ENCODE measurements at regions not wholly inside any gene's neighbourhood (a gene's known extent, or its start where the extent isn't known, plus 50 kb on each side); places are given as distances from the start of the nearest gene placed in this dataset.
"Not testable (repeated sequence)": the region's sequence is repeated elsewhere in the genome, so short reads cannot be mapped to it uniquely, and the experiment has no call there.

- DNase-seq (ENCODE audit: low read depth in 3 of 3, low spot score in 2 of 3): no peak
These were observed 459.5 kb upstream of the FAR2 start for GRCh38 chr12:28689398-28690175.

- DNase-seq (ENCODE audit: low read depth in 3 of 3, low spot score in 2 of 3): no peak
These were observed 455.4 kb upstream of the FAR2 start for GRCh38 chr12:28693565-28694219.

- no peak for DNase-seq (ENCODE audit: low read depth in 3 of 3, low spot score in 2 of 3)
These were observed 450.5 kb upstream of the FAR2 start for GRCh38 chr12:28698553-28698952.

- DNase-seq (ENCODE audit: low read depth in 3 of 3, low spot score in 2 of 3): no peak
These were observed 450.0 kb upstream of the FAR2 start for GRCh38 chr12:28699029-28699428.

- no peak for DNase-seq (ENCODE audit: low read depth in 3 of 3, low spot score in 2 of 3)
These were observed 448.9 kb upstream of the FAR2 start for GRCh38 chr12:28700161-28700560.

- no peak for DNase-seq (ENCODE audit: low read depth in 3 of 3, low spot score in 2 of 3)
These were observed 444.5 kb upstream of the FAR2 start for GRCh38 chr12:28704477-28705169.

GRCh38 chr12:28708918-28709371, 440.1 kb upstream of the FAR2 start:
- DNase-seq (ENCODE audit: low read depth in 3 of 3, low spot score in 2 of 3): no peak

GRCh38 chr12:28709986-28710685, 438.9 kb upstream of the FAR2 start:
- DNase-seq (ENCODE audit: low read depth in 3 of 3, low spot score in 2 of 3): no peak

GRCh38 chr12:28710882-28711281, 438.2 kb upstream of the FAR2 start:
- DNase-seq (ENCODE audit: low read depth in 3 of 3, low spot score in 2 of 3): no peak

GRCh38 chr12:28711421-28711820, 437.7 kb upstream of the FAR2 start:
- no peak for DNase-seq (ENCODE audit: low read depth in 3 of 3, low spot score in 2 of 3)

- no peak for DNase-seq (ENCODE audit: low read depth in 3 of 3, low spot score in 2 of 3)
These were observed 406.3 kb upstream of the FAR2 start for GRCh38 chr12:28742791-28743190.

GRCh38 chr12:28746734-28747325, 402.2 kb upstream of the FAR2 start:
- no peak for DNase-seq (ENCODE audit: low read depth in 3 of 3, low spot score in 2 of 3)

- DNase-seq (ENCODE audit: low read depth in 3 of 3, low spot score in 2 of 3): no peak
These were observed 398.0 kb upstream of the FAR2 start for GRCh38 chr12:28750946-28751685.

- DNase-seq (ENCODE audit: low read depth in 3 of 3, low spot score in 2 of 3): no peak
These were observed 394.1 kb upstream of the FAR2 start for GRCh38 chr12:28755027-28755426.

- DNase-seq (ENCODE audit: low read depth in 3 of 3, low spot score in 2 of 3): no peak
These were observed 389.7 kb upstream of the FAR2 start for GRCh38 chr12:28759333-28759732.

GRCh38 chr12:28760040-28760903, 388.8 kb upstream of the FAR2 start:
- not testable (repeated sequence) for DNase-seq (ENCODE audit: low read depth in 3 of 3, low spot score in 2 of 3)

- DNase-seq (ENCODE audit: low read depth in 3 of 3, low spot score in 2 of 3): not testable (repeated sequence)
These were observed 387.2 kb upstream of the FAR2 start for GRCh38 chr12:28761897-28762296.

GRCh38 chr12:28766398-28766797, 382.7 kb upstream of the FAR2 start:
- DNase-seq (ENCODE audit: low read depth in 3 of 3, low spot score in 2 of 3): no peak

- DNase-seq (ENCODE audit: low read depth in 3 of 3, low spot score in 2 of 3): no peak
These were observed 381.2 kb upstream of the FAR2 start for GRCh38 chr12:28767836-28768348.

All from right renal cortex interstitium (tissue), 3 donors.